GM21423 (cell line): ENCODE measurements at regions not wholly inside any gene's neighbourhood (a gene's known extent, or its start where the extent isn't known, plus 50 kb on each side); places are given as distances from the start of the nearest gene placed in this dataset.

Experiments used
- ATAC-seq: cut with Tn5 transposase; IDR thresholded peaks from one replicate; pipeline ENCODE4 v1.9.1; 2021; ENCODE audit warnings: mild to moderate bottlenecking, moderate library complexity; ENCODE audit not compliant: unreplicated experiment

DNA sequence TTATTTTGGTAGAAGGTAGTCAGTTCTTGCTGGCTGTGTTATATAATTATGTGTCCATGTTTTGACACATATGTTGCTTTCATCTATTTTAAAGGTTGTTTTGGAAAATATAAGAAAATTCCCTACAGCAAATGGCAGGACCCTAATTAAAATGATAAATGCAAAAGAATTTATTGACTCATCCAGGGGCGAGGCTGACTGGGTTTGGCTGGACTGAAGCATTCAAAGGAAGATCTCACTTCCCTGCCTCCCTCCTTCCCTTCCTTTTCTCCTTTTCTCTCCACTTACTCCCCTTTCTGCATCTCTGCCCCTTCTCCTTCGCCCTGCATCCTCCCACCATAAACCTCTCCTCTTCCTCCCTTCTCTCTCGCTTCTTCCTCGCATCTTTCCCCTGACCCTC lies 129.6 kb downstream of the SNAPC1 start:
- no peak for ATAC-seq

- ATAC-seq = no peak
Observed at GRCh38 chr14:61893371-61893940, 131.2 kb downstream of the SNAPC1 start.

DNA sequence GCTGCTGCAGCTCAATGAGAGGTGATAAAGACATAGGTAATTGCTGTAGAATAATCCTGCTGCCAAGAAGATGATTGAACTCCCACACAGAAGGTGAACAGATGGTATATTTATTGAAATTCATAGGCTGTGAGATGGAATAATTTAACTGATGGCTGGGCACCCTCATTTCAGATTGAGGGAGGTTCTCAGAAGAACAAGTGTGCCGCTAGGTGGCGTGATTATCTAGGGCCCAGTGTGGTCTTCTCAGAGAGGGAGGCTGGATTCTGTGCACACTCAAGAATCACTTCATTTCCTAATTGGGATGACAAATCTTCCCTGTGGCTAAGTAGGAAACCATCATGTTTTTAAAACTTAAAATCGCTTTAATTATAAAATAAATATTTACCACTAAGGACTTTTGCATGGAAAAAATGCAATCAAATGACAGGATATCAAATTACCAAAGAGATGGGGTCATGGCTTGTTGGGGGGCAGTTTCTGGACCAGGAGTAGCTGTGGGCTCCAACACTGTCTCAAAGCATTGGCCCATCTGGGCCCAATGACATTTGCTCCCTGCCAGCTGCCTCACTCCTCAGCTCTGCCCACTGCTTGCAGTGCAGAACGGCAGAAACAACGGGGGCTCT lies 132.3 kb downstream of the SNAPC1 start:
- no peak for ATAC-seq

DNA sequence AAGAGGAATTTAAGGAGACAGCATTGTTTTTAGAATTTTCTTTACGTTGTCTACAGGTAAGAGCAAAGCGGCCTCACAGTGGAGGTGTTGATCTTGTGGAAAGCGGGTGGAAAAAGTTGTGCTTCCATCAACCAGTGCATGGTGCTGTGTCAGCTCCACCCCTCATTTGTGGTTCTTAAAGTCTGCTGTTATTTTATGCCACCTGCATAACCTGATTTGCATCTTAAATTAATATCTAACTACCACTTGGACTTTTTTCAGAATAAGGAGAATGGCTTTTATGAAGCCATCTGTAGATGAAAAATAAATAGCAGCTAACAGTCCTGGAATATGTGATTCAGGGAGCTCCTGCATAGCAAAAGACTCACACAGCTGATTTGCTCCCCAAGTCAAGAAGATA lies 135.1 kb downstream of the SNAPC1 start:
- ATAC-seq = no peak

- no peak for ATAC-seq
Observed at GRCh38 chr14:61898568-61898967, 136.3 kb downstream of the SNAPC1 start.

GRCh38 chr14:61899497-61899896 lies 137.3 kb downstream of the SNAPC1 start:
- ATAC-seq = no peak

DNA sequence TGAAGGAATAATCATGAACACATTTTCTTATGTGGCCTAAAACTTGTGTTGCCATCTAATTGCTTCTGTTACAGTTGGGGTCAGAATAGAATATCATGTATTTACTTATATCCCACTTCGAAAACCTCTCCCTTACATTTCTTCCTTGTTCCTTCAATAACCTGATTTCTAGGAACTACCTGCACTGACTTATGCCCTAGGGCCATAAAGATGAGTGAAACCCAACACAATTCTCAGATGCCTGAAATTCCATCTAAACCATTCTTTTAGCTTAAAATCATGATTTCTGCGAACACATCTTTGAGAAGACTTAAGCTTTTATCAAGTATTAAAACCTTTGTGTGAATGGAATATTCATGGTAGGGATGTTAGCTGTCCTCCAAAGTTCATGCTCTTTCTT lies 142.7 kb downstream of the SNAPC1 start:
- ATAC-seq = no peak

DNA sequence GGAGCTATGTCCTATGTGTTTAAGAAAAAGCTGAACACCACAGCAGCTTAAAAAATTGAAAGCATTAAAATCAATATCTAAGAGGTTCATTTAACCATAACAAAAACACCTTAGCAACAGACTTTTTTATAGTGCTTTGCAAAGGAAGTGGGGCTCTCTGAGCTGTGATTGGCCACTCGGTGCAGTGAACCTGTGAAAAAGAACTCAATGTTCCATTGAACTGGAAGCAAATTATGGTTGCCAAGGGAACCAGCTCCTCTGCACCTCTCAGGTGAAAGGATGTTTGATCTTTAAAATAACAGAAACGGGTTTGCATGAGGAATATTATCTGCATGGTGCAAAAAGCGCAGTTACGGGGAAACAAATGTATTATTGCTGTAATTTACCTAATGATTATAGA lies 149.4 kb downstream of the SNAPC1 start:
- no peak for ATAC-seq

DNA sequence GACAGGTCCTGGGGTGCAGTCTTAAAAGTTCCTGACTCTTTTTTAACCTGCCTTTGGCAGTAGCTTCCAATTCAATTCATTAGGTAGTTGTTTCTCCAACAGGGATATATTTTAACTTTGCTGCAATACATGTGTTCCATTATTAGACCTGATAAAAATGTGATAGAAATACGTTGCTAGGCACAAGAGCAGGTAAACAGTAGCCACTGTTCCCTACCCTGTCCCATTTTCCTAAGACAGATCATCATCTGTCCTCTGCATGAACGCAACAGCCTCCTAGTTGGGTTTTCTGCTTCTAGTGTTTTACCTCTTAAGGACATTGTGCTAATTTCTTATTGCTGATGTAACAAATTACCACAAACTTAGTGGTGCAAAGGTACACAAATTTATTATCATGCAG lies 156.8 kb downstream of the SNAPC1 start:
- ATAC-seq = no peak

DNA sequence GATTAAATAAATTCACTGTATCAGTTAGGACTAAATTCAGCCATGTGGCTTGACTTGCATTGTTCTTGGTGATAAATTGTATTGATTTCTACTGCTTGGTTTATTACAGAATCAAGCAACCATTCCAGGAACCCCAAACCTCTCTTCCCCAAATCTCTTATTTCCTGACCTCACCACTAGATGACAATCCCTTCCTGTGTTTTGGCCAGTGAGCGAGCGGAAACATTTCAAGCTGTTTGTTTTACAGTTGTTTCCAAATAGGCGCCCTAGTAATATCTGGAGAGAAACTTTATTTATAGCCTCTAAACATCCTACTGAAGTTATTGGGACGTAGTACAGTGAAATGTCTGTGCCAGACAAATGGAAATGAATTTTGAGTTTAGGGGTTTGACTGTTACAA lies 161.1 kb downstream of the SNAPC1 start:
- no peak for ATAC-seq

GRCh38 chr14:61925043-61925442 lies 162.8 kb downstream of the SNAPC1 start:
- no peak for ATAC-seq

GRCh38 chr14:61925732-61926435 lies 163.7 kb downstream of the SNAPC1 start:
- ATAC-seq = no peak

DNA sequence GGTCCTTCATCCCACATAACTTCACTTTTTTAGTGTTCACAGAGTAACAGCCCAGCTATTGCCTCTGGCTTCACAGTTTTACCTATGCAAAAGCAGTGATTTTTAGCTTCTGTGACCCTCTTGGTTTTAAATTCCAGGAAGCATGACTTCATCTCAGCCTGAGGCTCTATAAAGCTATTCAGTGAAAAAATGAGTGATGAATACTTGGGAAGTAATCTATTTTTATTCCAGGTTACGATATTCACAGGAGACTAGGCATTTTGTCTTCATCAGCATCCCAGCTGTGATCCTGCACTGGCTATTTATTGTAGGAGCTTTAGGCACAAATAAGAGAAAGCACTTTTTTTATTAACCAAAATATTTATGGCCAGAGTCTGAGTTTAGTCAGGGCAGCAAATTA lies 164.8 kb downstream of the SNAPC1 start:
- no peak for ATAC-seq

GRCh38 chr14:61927520-61927919 lies 165.3 kb downstream of the SNAPC1 start:
- no peak for ATAC-seq

DNA sequence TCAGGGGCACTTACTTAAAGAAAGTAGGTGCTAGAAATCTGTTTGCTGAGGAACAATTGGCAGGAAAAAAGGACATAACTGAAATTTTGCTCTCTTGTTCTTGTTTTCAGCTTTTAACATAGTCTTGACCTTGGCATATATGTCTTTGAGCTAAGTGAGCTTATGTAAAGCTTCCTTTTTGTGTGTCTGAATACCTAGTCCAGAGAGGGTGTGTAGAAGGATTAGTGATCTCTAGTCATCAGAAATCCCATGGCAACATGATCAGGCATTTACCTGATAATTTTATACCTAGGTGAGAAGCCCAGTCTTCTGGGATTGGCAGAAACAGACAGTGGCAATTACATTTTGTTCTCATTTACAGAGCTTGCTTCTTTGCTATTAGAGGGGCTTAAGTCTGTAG lies 166.1 kb downstream of the SNAPC1 start:
- no peak for ATAC-seq

DNA sequence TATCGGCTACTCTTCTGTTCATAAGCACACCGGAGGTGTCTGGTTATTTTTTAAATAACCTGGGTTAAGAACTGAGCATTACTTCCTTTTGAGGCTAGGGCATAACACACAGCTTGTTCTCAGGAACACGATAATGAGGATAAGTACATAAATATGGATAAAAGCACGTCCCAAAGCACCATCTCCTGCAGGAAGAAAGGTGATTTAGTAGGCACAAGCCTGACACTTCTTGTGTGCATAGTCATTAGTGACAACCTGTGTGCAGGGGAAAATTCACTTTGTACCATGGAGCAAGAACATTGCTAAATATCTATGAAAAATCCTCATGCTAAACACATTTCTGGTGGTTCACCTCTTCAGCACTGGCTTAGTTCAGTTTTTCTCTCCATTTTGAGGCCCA lies 166.5 kb downstream of the SNAPC1 start:
- no peak for ATAC-seq

GRCh38 chr14:61929651-61930050 lies 167.4 kb downstream of the SNAPC1 start:
- no peak for ATAC-seq

DNA sequence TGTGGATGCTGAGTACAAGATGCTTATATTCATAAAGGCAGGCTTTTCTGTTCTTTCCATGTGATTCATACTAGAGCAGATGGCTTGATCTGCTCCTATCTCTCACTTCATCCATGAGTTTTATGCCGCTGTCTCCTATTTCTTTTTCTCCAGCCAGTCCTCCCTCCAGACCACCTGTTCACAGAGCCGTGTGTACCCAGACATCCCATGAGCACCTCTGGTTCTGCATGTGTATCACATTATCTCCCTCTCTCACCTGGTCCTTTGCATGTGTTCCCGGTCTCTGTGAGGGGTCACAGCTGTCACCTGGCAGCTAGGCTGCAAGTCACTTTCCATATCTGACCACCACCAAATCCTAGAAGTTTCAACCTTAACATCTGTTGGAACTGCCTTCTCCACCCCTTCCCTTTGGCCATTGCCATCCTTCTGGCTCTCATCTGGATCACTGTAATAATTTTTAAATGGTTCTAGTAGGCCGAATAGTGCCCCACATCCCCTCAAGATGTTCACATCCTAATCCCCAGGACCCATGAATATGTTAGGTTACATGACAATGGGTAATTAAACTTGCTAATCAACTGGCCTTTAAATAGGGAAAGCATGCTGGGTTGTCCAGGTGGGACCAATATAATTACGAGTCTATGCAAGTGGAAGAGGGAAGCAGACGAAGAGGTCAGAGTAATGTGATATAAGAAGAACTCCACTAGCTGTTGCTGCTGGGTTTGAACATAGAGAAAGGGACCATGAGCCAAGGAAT lies 168.1 kb downstream of the SNAPC1 start:
- ATAC-seq = no peak

- no peak for ATAC-seq
Observed at GRCh38 chr14:61932974-61933373, 170.8 kb downstream of the SNAPC1 start.

DNA sequence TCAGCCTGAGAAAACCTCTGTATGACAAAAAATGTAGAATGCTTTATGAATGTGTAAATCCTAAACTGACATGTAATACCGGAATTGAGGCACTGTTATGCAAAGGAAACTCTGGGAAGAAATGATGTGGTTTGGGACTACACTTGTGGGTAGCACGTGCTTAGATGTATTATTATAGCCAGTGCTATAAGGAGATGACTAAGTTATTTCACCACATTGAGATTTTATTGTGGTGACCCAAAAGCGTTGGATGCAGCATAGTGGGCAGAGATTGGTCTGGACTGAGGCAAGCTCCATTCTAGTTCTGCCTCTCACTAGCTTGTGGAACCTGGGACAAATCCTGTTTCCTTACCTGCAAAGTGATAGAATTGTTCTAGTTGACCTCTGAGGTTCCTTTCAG lies 172.2 kb downstream of the SNAPC1 start:
- ATAC-seq = no peak

GRCh38 chr14:61939776-61940175 lies 177.6 kb downstream of the SNAPC1 start:
- no peak for ATAC-seq
